ENCODE measurements at regions not wholly inside any gene's neighbourhood (a gene's known extent, or its start where the extent isn't known, plus 50 kb on each side); places are given as distances from the start of the nearest gene placed in this dataset.

- TF ChIP-seq CTCF (IDR thresholded peaks at IDR 0.05; ENCODE audit: low read depth, low read length) = no peak
Observed at GRCh38 chr11:127592371-127592770, 591.8 kb upstream of the KIRREL3 start.

GRCh38 chr11:127590314-127590713 is 589.7 kb upstream of the KIRREL3 start:
- H3K4me3 ChIP-seq (ENCODE audit: low read depth, low read length) = no peak overlapping the region
- no peak for TF ChIP-seq CTCF (IDR thresholded peaks at IDR 0.05; ENCODE audit: low read depth, low read length)

More at GRCh38 chr11:127592371-127592770, 591.8 kb upstream of the KIRREL3 start:
- no peak overlapping the region for H3K4me3 ChIP-seq (ENCODE audit: low read depth, low read length)

- no peak overlapping the region for H3K4me3 ChIP-seq (ENCODE audit: low read depth, low read length)
- no peak for TF ChIP-seq CTCF (IDR thresholded peaks at IDR 0.05; ENCODE audit: low read depth, low read length)
Observed at GRCh38 chr11:127588431-127588830, 587.9 kb upstream of the KIRREL3 start.

- no peak overlapping the region for H3K4me3 ChIP-seq (ENCODE audit: low read depth, low read length)
- no peak for TF ChIP-seq CTCF (IDR thresholded peaks at IDR 0.05; ENCODE audit: low read depth, low read length)
Observed at GRCh38 chr11:127587511-127587910, 586.9 kb upstream of the KIRREL3 start.

GRCh38 chr11:127576210-127576609 is 575.6 kb upstream of the KIRREL3 start:
- no peak for TF ChIP-seq CTCF (IDR thresholded peaks at IDR 0.05; ENCODE audit: low read depth, low read length)
- no peak overlapping the region for H3K4me3 ChIP-seq (ENCODE audit: low read depth, low read length)

GRCh38 chr11:127574478-127574877 is 573.9 kb upstream of the KIRREL3 start:
- H3K4me3 ChIP-seq (ENCODE audit: low read depth, low read length) = no peak overlapping the region
- no peak for TF ChIP-seq CTCF (IDR thresholded peaks at IDR 0.05; ENCODE audit: low read depth, low read length)

- H3K4me3 ChIP-seq (ENCODE audit: low read depth, low read length) = no peak overlapping the region
- TF ChIP-seq CTCF (IDR thresholded peaks at IDR 0.05; ENCODE audit: low read depth, low read length) = no peak
Observed at GRCh38 chr11:127568891-127569290, 568.3 kb upstream of the KIRREL3 start.

All from WI38 (cell line).